Parathyroid adenoma (tissue), 2 donors: ENCODE measurements at regions not wholly inside any gene's neighbourhood (a gene's known extent, or its start where the extent isn't known, plus 50 kb on each side); places are given as distances from the start of the nearest gene placed in this dataset.

Source experiments
- H2AFZ ChIP-seq: fragments of 300-600 bp; sonication (generic); one replicate; pipeline ENCODE4 v1.7.0; 2017; ENCODE audit warnings: antibody characterized with exemption, mild to moderate bottlenecking
- H3K27ac ChIP-seq: fragments of 300-600 bp; sonication (generic); one replicate; pipeline ENCODE4 v1.7.0; 2017
- H3K27me3 ChIP-seq: fragments of 300-600 bp; sonication (generic); one replicate; pipeline ENCODE4 v1.7.0; 2017; ENCODE audit warnings: low read length; ENCODE audit not compliant: control insufficient read depth, insufficient read depth
- H3K36me3 ChIP-seq: fragments of 300-600 bp; sonication (generic); one replicate; pipeline ENCODE4 v1.7.0; 2017; ENCODE audit warnings: low read length; ENCODE audit not compliant: control insufficient read depth, insufficient read depth
- H3K4me1 ChIP-seq: fragments of 300-600 bp; sonication (generic); one replicate; pipeline ENCODE4 v1.7.0; 2017; ENCODE audit warnings: control low read depth
- H3K4me2 ChIP-seq: fragments of 300-600 bp; sonication (generic); one replicate; pipeline ENCODE4 v1.7.0; 2017; ENCODE audit warnings: low read length
- H3K4me3 ChIP-seq: fragments of 300-600 bp; sonication (generic); one replicate; pipeline ENCODE4 v1.7.0; 2017; ENCODE audit warnings: low read depth, low read length
- H3K79me2 ChIP-seq: fragments of 300-600 bp; sonication (generic); one replicate; pipeline ENCODE4 v1.7.0; 2017; ENCODE audit warnings: control low read depth
- H3K9ac ChIP-seq: fragments of 300-600 bp; sonication (generic); one replicate; pipeline ENCODE4 v1.7.0; 2017; ENCODE audit warnings: mild to moderate bottlenecking
- H3K9me3 ChIP-seq: fragments of 300-600 bp; sonication (generic); one replicate; pipeline ENCODE4 v1.7.0; 2017; ENCODE audit warnings: low read length; ENCODE audit not compliant: control insufficient read depth
- CTCF ChIP-seq: fragments of 300-600 bp; sonication (generic); IDR thresholded peaks from one replicate; pipeline ENCODE4 v1.7.0; 2017; ENCODE audit warnings: antibody characterized with exemption, mild to moderate bottlenecking
- donor health status: primary hyperparathyroidism.

GRCh38 chr6:92634561-92634960 lies 784.8 kb downstream of the EPHA7 start:
- H3K4me1 ChIP-seq, result no peaks in the 10 kb centered on the region
- H3K79me2 ChIP-seq, result no peaks in the 10 kb centered on the region
- H3K9me3 ChIP-seq, result no peaks in the 10 kb centered on the region
- H3K36me3 ChIP-seq, result no peaks in the 10 kb centered on the region
- no peak for TF ChIP-seq CTCF
- H3K27ac ChIP-seq, result no peak overlapping the region
- H3K4me3 ChIP-seq, result no peak overlapping the region
- H2AFZ ChIP-seq, result no peak overlapping the region
- H3K9ac ChIP-seq, result no peak overlapping the region
- no peak overlapping the region for H3K4me2 ChIP-seq
- no peaks in the 10 kb centered on the region for H3K27me3 ChIP-seq

- Histone ChIP-seq H3K4me2 (no peak overlapping the region), H3K27me3 (no peaks in the 10 kb centered on the region), H2AFZ (no peak overlapping the region), H3K27ac (no peak overlapping the region), H3K9me3 (no peaks in the 10 kb centered on the region), H3K36me3 (no peaks in the 10 kb centered on the region), H3K4me3 (no peak overlapping the region), H3K79me2 (no peaks in the 10 kb centered on the region), H3K9ac (no peak overlapping the region), H3K4me1 (no peaks in the 10 kb centered on the region)
- no peak for TF ChIP-seq CTCF
Measured at GRCh38 chr6:92623431-92623830, 795.9 kb downstream of the EPHA7 start.

GRCh38 chr6:92617721-92618120 lies 801.6 kb downstream of the EPHA7 start:
- Histone ChIP-seq H3K9ac (no peak overlapping the region), H3K9me3 (no peaks in the 10 kb centered on the region), H3K4me1 (no peaks in the 10 kb centered on the region), H2AFZ (no peak overlapping the region), H3K79me2 (no peaks in the 10 kb centered on the region), H3K4me3 (no peak overlapping the region), H3K4me2 (no peak overlapping the region), H3K27ac (no peak overlapping the region), H3K36me3 (no peaks in the 10 kb centered on the region), H3K27me3 (no peaks in the 10 kb centered on the region)
- no peak for TF ChIP-seq CTCF

- no peaks in the 10 kb centered on the region for H3K79me2 ChIP-seq
- no peak overlapping the region for H3K9ac ChIP-seq
- H3K27me3 ChIP-seq, result no peaks in the 10 kb centered on the region
- no peak overlapping the region for H3K4me3 ChIP-seq
- no peak overlapping the region for H3K27ac ChIP-seq
- no peak overlapping the region for H3K4me2 ChIP-seq
- no peaks in the 10 kb centered on the region for H3K4me1 ChIP-seq
- H3K9me3 ChIP-seq, result no peaks in the 10 kb centered on the region
- no peaks in the 10 kb centered on the region for H3K36me3 ChIP-seq
- no peak overlapping the region for H2AFZ ChIP-seq
- TF ChIP-seq CTCF, result no peak
Measured at GRCh38 chr6:92608751-92609150, 810.6 kb downstream of the EPHA7 start.

GRCh38 chr6:92593201-92593600 lies 826.2 kb downstream of the EPHA7 start:
- Histone ChIP-seq H3K79me2 (no peaks in the 10 kb centered on the region), H3K4me3 (no peak overlapping the region), H3K36me3 (no peaks in the 10 kb centered on the region), H3K9me3 (no peaks in the 10 kb centered on the region), H3K9ac (no peak overlapping the region), H2AFZ (no peak overlapping the region), H3K27ac (no peak overlapping the region), H3K27me3 (no peaks in the 10 kb centered on the region), H3K4me1 (no peaks in the 10 kb centered on the region), H3K4me2 (no peak overlapping the region)
- no peak for TF ChIP-seq CTCF
